Endothelial cell of umbilical vein (primary cell): ENCODE measurements at regions not wholly inside any gene's neighbourhood (a gene's known extent, or its start where the extent isn't known, plus 50 kb on each side); places are given as distances from the start of the nearest gene placed in this dataset.

Source experiments
- BruUV-seq: library from RNA; stranded (reverse); fragments of 400-500 nt; replicated peaks from 2 replicates; lab custom pipeline; 2021; lab: Mats Ljungman, UMichigan
- CTCF ChIA-PET: fragments of 300-600, 350-600 bp; sonication (Branson Sonifier 250); formaldehyde crosslinking; loops from one replicate; lab custom pipeline; 2021; ENCODE audit warnings: antibody characterized with exemption, inconsistent platforms; lab: Charles Lee
- POLR2A ChIA-PET: fragments of 300-600, 350-600 bp; sonication (Branson Sonifier 250); formaldehyde crosslinking; loops from one replicate; lab custom pipeline; 2021; ENCODE audit warnings: antibody characterized with exemption, inconsistent platforms; lab: Charles Lee
- DNase-seq: peaks from one replicate; pipeline ENCODE4 v3.0.0-alpha.2; 2011; ENCODE audit warnings: low read depth, low spot score
- FAIRE-seq: peaks from 2 replicates; lab custom pipeline; 2011; peaks lifted over from hg19 to GRCh38; lab: Jason Lieb, UNC
- H2AFZ ChIP-seq: 2 replicates; pipeline ENCODE4 v1.6.0; 2012; ENCODE audit warnings: low read depth, low read length, control low read depth, inconsistent platforms
- H3K27ac ChIP-seq: 2 replicates; pipeline ENCODE4 v1.5.1; 2011; ENCODE audit warnings: low read depth, mild to moderate bottlenecking, control low read depth, low read length, moderate library complexity; ENCODE audit not compliant: insufficient read depth
- H3K27me3 ChIP-seq, 2 experiments: 2 replicates each; pipeline versions ENCODE4 v1.6.0 to v1.6.1; 2011; ENCODE audit warnings: low read length in 2 of 2, mixed read lengths in 1 of 2; ENCODE audit not compliant: control insufficient read depth in 2 of 2, insufficient read depth in 2 of 2
- H3K36me3 ChIP-seq, 2 experiments: 2 replicates in 1 of 2; 3 replicates in 1 of 2; pipeline ENCODE4 v1.5.1; 2011; ENCODE audit warnings: low read length in 2 of 2, mild to moderate bottlenecking in 1 of 2, moderate library complexity in 1 of 2; ENCODE audit not compliant: control insufficient read depth in 2 of 2, insufficient read depth in 2 of 2; ENCODE audit errors: extremely low read depth in 1 of 2
- H3K4me1 ChIP-seq: 3 replicates; pipeline ENCODE4 v1.5.1; 2011; ENCODE audit warnings: mild to moderate bottlenecking, low read length; ENCODE audit not compliant: control insufficient read depth, insufficient read depth; ENCODE audit errors: extremely low read depth
- H3K4me2 ChIP-seq: 2 replicates; pipeline ENCODE4 v1.6.1; 2011; ENCODE audit warnings: low read length, control low read depth, mixed read lengths; ENCODE audit not compliant: insufficient read depth
- H3K4me3 ChIP-seq, 3 experiments: fragments of 200-600 bp in 1 of 3; sonication (generic), shearing (Covaris generic) in 1 of 3; replicated peaks in 1 of 3; 2 replicates each; pipeline ENCODE4 v1.5.1; 2011 to 2016; ENCODE audit warnings: control low read depth in 3 of 3, low read length in 3 of 3, mild to moderate bottlenecking in 2 of 3, inconsistent platforms in 1 of 3, low read depth in 1 of 3, moderate library complexity in 1 of 3; ENCODE audit not compliant: insufficient read depth in 1 of 3
- H3K79me2 ChIP-seq: 2 replicates; pipeline ENCODE4 v1.6.0; 2012; ENCODE audit warnings: low read length, inconsistent platforms; ENCODE audit not compliant: control insufficient read depth, insufficient read depth
- H3K9ac ChIP-seq: replicated peaks from 2 replicates; pipeline ENCODE3; 2011; ENCODE audit warnings: low read length, control low read depth; ENCODE audit not compliant: insufficient read depth; ENCODE audit errors: extremely low read depth
- H3K9me1 ChIP-seq: replicated peaks from 3 replicates; pipeline ENCODE4 v1.6.0; 2011; ENCODE audit warnings: mild to moderate bottlenecking, low read length; ENCODE audit not compliant: control insufficient read depth, insufficient read depth; ENCODE audit errors: extremely low read depth
- H3K9me3 ChIP-seq: replicated peaks from 2 replicates; pipeline ENCODE4 v1.5.1; 2012; ENCODE audit warnings: low read length, inconsistent platforms; ENCODE audit not compliant: control insufficient read depth, insufficient read depth
- H4K20me1 ChIP-seq: replicated peaks from 2 replicates; pipeline ENCODE3; 2011; ENCODE audit warnings: mild to moderate bottlenecking, low read length; ENCODE audit not compliant: control insufficient read depth, insufficient read depth; ENCODE audit errors: extremely low read depth
- CTCF ChIP-seq, 2 donors: IDR thresholded peaks; 1 replicate in 1 of 2; 2 replicates in 1 of 2; pipeline ENCODE4 v1.5.1; 2011; ENCODE audit warnings: low read length in 2 of 2, mild to moderate bottlenecking in 2 of 2, moderate library complexity in 2 of 2, control low read depth in 1 of 2, inconsistent platforms in 1 of 2, low read depth in 1 of 2; ENCODE audit not compliant: insufficient read depth in 1 of 2; ENCODE audit errors: extremely low read depth in 1 of 2
- EZH2 ChIP-seq: IDR thresholded peaks from 2 replicates; pipeline ENCODE4 v1.6.1; 2012; ENCODE audit warnings: borderline replicate concordance, low read depth, mild to moderate bottlenecking, moderate library complexity, low read length, inconsistent platforms; ENCODE audit not compliant: severe bottlenecking
- FOS ChIP-seq: IDR thresholded peaks from 2 replicates; pipeline ENCODE4 v1.6.1; 2011; ENCODE audit warnings: mild to moderate bottlenecking, low read length, moderate library complexity, borderline replicate concordance; ENCODE audit not compliant: insufficient read depth
- GATA2 ChIP-seq: IDR thresholded peaks from 2 replicates; pipeline ENCODE4 v1.7.0; 2011; ENCODE audit warnings: low read depth, mild to moderate bottlenecking, moderate library complexity, mixed read lengths, low read length; ENCODE audit not compliant: insufficient read length, insufficient read depth
- JUN ChIP-seq: IDR thresholded peaks from 2 replicates; pipeline ENCODE4 v1.6.1; 2011; ENCODE audit warnings: borderline replicate concordance, low read depth; ENCODE audit not compliant: insufficient read length, insufficient read depth
- MAX ChIP-seq: IDR thresholded peaks from 2 replicates; pipeline ENCODE4 v1.6.1; 2011; ENCODE audit not compliant: insufficient read depth, insufficient read length
- MYC ChIP-seq: IDR thresholded peaks from one replicate; pipeline ENCODE4 v1.6.1; 2011; ENCODE audit warnings: mild to moderate bottlenecking, low read depth, low read length
- POLR2A ChIP-seq: IDR thresholded peaks from 2 replicates; pipeline ENCODE4 v1.6.1; 2012; ENCODE audit warnings: low read depth, mild to moderate bottlenecking, control low read depth, low read length
- POLR2AphosphoS5 ChIP-seq: IDR thresholded peaks from 2 replicates; pipeline ENCODE4 v1.6.1; 2012; ENCODE audit warnings: low read depth, mild to moderate bottlenecking, control low read depth, low read length, moderate library complexity; ENCODE audit not compliant: insufficient read depth
- dilution Hi-C: fragments of 300-500 bp; cut with MboI; formaldehyde crosslinking; loops from one replicate; pipeline ENCODE4 v1.15.0; 2019; ENCODE audit warnings: low sequenced_read_pairs; ENCODE audit not compliant: extremely low pct_ligation_motif_present
- intact Hi-C: fragments of 100-400 bp; cut with micrococcal nuclease; formaldehyde crosslinking; loops from one replicate; pipeline ENCODE4 v1.10.0; 2022

GRCh38 chr12:13440844-13441243 lies 244.3 kb downstream of the EMP1 start:
- CTCF ChIA-PET = interaction anchor here (1.3 to 1.5 kb wide), 2 partner anchors 10 kb away, joined by 3 to 6 read pairs; no protein-coding TSS in a partner anchor
- intact Hi-C loops = no loop called here

More at GRCh38 chr12:13440844-13441243, 244.3 kb downstream of the EMP1 start:
- Histone ChIP-seq H3K9ac (no peak overlapping the region), H3K79me2 (no peaks in the 10 kb centered on the region), H3K36me3 (no peaks in the 10 kb centered on the region), H3K27me3 (no peaks in the 10 kb centered on the region), H3K9me3 (no peaks in the 10 kb centered on the region), H4K20me1 (no peaks in the 10 kb centered on the region), H3K4me1 (no peaks in the 10 kb centered on the region), H3K9me1 (no peaks in the 10 kb centered on the region), H2AFZ (no peak overlapping the region), H3K4me3 (no peak overlapping the region), H3K27ac (no peak overlapping the region), H3K4me2 (no peak overlapping the region)
- DNase-seq (no peak), FAIRE-seq (no peak)
- BruUV-seq = no TSS peak
- dilution Hi-C loops = no loop called here
- TF ChIP-seq POLR2AphosphoS5 = no peak
- no peak for TF ChIP-seq MYC
- no peak for TF ChIP-seq POLR2A
- TF ChIP-seq FOS = no peak
- no peak for TF ChIP-seq EZH2
- no peak for TF ChIP-seq JUN
- no peak for TF ChIP-seq CTCF (IDR thresholded peaks at IDR 0.05; ENCODE audit: extremely low read depth in 1 of 2, insufficient read depth in 1 of 2, low read depth in 1 of 2, low read length in 2 of 2)
- no peak for TF ChIP-seq MAX
- no peak for TF ChIP-seq GATA2
- POLR2A ChIA-PET = no interaction called here
